Posterior vena cava (tissue), 2 donors: ENCODE measurements at regions not wholly inside any gene's neighbourhood (a gene's known extent, or its start where the extent isn't known, plus 50 kb on each side); places are given as distances from the start of the nearest gene placed in this dataset.
"Not testable (repeated sequence)": the region's sequence is repeated elsewhere in the genome, so short reads cannot be mapped to it uniquely, and the experiment has no call there.

Experiments used
- DNase-seq: peaks from one replicate; pipeline ENCODE4 v3.0.0-alpha.2; 2020; ENCODE audit warnings: low spot score
- intact Hi-C, 2 donors: fragments of 100-400 bp; cut with DNase I; formaldehyde crosslinking; loops; one replicate each; pipeline versions ENCODE4 v1.14.1 to v1.14.2; 2022 to 2023
- donor health status: DM: yes; HTN: yes; CAD: no.
- donor health status: DM: yes; HTN: yes; CAD: no.

GRCh38 chr6:88502391-88502790, 336.2 kb upstream of the CNR1 start:
- intact Hi-C loops = no loop called here
- DNase-seq = no peak

- intact Hi-C loops = no loop called here
- DNase-seq = no peak
Observed at GRCh38 chr6:88499845-88500699, 333.9 kb upstream of the CNR1 start.

GRCh38 chr6:88499436-88499835, 333.3 kb upstream of the CNR1 start:
- intact Hi-C loops = no loop called here

GRCh38 chr6:88497403-88497802, 331.3 kb upstream of the CNR1 start:
- DNase-seq, intact Hi-C loops: not testable (repeated sequence)

More at GRCh38 chr6:88499436-88499835, 333.3 kb upstream of the CNR1 start:
- no peak for DNase-seq

GRCh38 chr6:88494401-88495140, 328.4 kb upstream of the CNR1 start:
- intact Hi-C loops = no loop called here
- no peak for DNase-seq

GRCh38 chr6:88493717-88494116, 327.6 kb upstream of the CNR1 start:
- intact Hi-C loops = no loop called here

GRCh38 chr6:88492824-88493223, 326.7 kb upstream of the CNR1 start:
- intact Hi-C loops = no loop called here
- no peak for DNase-seq

More at GRCh38 chr6:88493717-88494116, 327.6 kb upstream of the CNR1 start:
- no peak for DNase-seq

- intact Hi-C loops = no loop called here
Observed at GRCh38 chr6:88492241-88492640, 326.1 kb upstream of the CNR1 start.

GRCh38 chr6:88491266-88491880, 325.2 kb upstream of the CNR1 start:
- DNase-seq = no peak
- intact Hi-C loops = no loop called here

More at GRCh38 chr6:88492241-88492640, 326.1 kb upstream of the CNR1 start:
- no peak for DNase-seq

GRCh38 chr6:88490908-88491264, 324.7 kb upstream of the CNR1 start:
- DNase-seq = no peak
- intact Hi-C loops = no loop called here

- intact Hi-C loops = no loop called here
Observed at GRCh38 chr6:88490195-88490907, 324.2 kb upstream of the CNR1 start.

GRCh38 chr6:88483424-88483823, 317.3 kb upstream of the CNR1 start:
- no peak for DNase-seq
- intact Hi-C loops = no loop called here

More at GRCh38 chr6:88490195-88490907, 324.2 kb upstream of the CNR1 start:
- no peak for DNase-seq

- intact Hi-C loops = no loop called here
- no peak for DNase-seq
Observed at GRCh38 chr6:88482465-88482864, 316.3 kb upstream of the CNR1 start.

GRCh38 chr6:88481519-88481918, 315.4 kb upstream of the CNR1 start:
- DNase-seq = no peak
- intact Hi-C loops = no loop called here

GRCh38 chr6:88480816-88481215, 314.7 kb upstream of the CNR1 start:
- intact Hi-C loops = no loop called here
- no peak for DNase-seq

- no peak for DNase-seq
- intact Hi-C loops = no loop called here
Observed at GRCh38 chr6:88477413-88477812, 311.3 kb upstream of the CNR1 start.

GRCh38 chr6:88476388-88476787, 310.2 kb upstream of the CNR1 start:
- no peak for DNase-seq
- intact Hi-C loops = no loop called here

GRCh38 chr6:88474720-88475119, 308.6 kb upstream of the CNR1 start:
- DNase-seq = no peak
- intact Hi-C loops = no loop called here

GRCh38 chr6:88473589-88473988, 307.4 kb upstream of the CNR1 start:
- intact Hi-C loops = no loop called here
- no peak for DNase-seq
